COLO668 (cell line): ENCODE measurements at regions not wholly inside any gene's neighbourhood (a gene's known extent, or its start where the extent isn't known, plus 50 kb on each side); places are given as distances from the start of the nearest gene placed in this dataset.
"Not testable (repeated sequence)": the region's sequence is repeated elsewhere in the genome, so short reads cannot be mapped to it uniquely, and the experiment has no call there.

Experiments
- DNase-seq: peaks from one replicate; lab custom pipeline; 2025; ENCODE audit not compliant: unreplicated experiment; lab: John Stamatoyannopoulos, UW

- DNase-seq = no peak
Measured at GRCh38 chr1:184858288-184858687, 103.6 kb upstream of the EDEM3 start.

DNA sequence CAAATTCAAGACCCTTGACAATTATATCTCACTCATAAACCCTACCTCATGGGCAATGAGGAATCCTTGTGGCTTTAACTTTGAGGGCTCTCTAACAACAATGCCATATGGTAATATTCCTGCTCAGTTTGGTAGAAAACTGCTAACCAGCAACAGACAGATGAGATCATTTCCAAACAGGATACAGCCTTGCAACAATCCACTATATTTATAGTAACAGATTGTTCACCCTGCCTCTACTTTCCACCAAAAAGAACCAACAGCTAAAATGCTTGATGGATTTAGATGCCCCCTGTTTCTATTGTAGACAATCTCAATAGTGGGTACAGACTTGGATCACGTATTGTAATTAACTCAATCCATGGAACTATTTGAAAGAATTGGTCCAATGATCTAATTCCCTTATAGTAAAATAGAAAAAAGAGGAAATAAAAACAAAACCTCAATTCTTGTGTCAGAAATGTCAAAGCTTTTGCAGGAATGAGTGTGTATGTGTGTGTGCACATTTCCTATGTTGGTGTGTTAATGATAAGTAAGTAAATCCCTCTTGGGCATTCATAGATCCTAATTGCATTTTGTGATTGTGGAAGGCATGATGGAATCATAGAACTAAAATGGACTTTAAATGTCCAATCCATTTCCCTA, 100.0 kb upstream of the EDEM3 start:
- DNase-seq = no peak

DNA sequence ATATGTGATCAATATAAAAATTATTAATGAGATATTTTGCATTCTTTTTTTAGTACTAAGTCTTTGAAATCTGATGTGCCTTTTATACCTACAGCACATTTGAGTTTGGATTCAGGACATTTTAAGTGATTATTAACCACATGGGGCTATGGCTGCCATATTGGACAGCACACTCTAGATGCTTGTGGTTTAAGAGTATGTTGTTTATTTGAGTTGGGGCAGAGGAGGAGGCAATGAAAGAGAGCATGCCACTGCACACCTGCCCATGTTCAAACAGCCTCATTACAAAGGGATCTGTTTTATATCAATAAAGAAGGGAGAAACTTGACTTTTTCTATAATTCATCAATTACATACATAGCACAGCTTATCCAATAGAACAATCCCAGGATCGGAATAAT, 99.4 kb upstream of the EDEM3 start:
- DNase-seq = peak; percentile 65

DNA sequence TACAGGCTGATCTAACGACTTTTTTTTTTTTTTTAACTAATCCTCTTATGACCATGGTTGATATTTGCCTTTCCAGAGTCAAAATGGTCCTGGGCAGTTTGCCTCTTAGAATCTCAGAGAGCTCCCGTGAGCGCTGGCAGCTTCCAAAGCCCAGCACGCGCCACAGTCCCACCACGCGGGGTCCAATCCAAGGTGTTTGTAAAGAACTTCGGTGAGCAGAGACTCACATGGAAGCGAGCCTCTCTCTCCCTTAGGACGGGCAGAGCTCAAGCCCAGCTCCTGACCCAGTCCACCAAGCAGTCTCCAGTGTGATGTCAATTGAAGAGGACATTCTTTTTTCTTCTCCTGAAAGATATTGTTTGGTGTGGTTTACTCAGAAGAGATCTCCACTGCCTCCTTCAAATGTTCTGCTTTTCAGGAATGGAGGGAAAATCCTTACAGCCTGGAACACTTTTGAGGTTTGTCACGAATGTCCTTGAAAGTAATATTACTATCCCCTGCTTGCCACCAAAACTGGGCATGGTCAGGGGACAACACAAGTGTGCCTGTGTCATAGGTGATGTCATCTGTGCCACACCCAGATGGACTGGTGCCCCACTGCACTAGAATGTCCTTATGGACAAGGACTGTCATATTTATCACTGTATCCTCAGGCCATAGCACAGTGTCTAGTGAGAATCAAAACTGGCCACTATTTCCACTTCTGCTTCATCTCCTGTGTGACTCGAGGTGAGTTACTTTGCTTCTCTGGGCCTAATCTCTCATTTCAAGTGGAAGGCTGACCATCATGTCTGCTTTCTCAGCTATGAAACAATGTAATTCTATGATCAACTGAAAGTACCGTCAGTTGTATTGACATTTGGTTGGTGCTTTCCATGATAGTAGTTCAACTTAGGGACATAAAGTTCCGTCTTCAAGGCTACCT, 97.4 kb upstream of the EDEM3 start:
- DNase-seq = no peak

DNA sequence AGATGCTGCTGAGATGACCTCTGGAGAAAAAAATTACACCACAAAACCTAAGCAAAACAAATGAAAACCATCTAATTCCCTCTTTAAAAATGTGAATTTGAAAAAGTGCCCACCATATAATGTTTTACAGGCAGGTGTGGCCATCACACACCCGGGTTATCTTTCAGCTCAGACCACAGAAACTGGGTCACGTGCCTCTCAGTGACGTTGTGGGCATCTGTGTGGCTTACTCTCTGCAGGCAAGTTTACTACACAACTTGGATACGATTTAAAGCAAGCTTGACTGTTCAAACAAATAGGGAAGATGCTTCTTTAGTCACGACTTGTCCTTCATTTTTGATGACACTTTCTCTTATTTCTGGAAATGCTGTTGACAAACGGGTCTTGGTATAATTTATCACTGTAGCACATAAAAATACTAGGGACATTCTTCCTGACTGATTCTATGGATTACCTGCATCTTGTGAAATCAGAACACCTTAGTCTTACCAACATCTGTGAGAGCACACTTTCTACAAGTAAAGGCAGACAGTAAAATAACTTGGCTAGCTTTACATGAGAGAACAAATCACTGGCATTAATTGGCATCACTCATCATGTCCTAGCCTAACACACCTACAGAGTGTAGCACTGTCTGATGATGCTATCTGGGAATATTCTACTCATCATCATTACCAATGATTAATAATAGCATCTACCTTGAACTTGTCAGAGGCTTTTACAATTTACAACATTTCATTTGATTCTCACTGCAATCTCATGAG, 89.3 kb upstream of the EDEM3 start:
- DNase-seq = no peak

- no peak for DNase-seq
Measured at GRCh38 chr1:184840596-184840995, 85.9 kb upstream of the EDEM3 start.

GRCh38 chr1:184838504-184838951, 83.9 kb upstream of the EDEM3 start:
- DNase-seq = no peak

GRCh38 chr1:184836934-184837895, 82.6 kb upstream of the EDEM3 start:
- no peak for DNase-seq

DNA sequence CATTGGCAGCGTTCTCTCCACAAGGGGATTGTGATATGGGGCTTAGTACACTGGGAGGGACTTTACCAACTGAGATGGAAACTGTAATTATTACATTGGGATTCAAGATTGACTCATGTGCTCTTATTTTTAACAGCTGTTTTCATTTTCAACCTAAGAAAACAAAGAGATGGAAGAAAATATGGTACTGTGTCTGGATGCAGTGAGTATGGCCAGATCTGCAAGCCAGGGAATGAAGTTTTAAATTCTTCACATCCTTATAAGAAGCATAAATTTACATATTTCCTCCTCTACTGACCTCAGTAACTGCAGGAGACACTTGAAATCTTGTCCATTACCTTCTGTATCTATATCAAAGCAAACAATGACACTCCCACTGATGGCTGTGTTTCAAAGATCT, 81.5 kb upstream of the EDEM3 start:
- DNase-seq = no peak

- not testable (repeated sequence) for DNase-seq
Measured at GRCh38 chr1:184833994-184834393, 79.3 kb upstream of the EDEM3 start.

DNA sequence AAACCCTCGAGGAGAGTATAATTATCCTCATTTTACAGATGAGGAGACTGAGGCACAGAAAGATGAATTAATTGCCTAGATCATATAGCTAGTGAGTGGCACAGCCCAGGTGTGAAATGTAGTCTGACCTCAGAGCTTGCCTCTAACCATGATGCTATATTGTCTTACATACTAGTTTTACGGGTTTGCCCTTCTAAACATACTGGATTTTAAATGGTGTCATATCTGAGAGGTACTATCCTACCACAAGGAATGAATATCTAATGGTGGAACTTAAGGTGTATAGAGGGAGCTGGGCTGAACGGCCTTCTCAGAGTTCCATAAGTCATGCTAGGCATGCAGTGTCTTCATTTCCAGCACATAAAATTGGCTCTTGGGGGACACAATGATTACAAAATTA, 77.9 kb upstream of the EDEM3 start:
- DNase-seq = no peak

DNA sequence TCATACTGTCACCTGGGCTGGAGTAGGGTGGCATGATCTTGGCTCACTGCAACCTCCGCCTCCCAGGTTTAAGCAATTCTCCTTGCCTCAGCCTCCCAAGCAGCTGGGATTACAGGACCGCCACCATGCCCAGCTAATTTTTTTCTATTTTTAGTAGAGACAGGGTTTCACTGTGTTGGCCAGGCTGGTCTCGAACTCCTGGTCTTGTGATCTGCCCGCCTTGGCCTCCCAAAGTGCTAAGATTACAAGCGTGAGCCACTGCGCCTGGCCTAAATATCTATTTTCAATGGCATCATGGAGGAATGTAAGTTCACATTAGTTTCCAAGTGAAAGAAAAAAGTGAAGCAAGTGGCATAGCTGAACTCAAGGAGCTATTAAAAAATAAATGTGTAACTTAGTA, 74.8 kb upstream of the EDEM3 start:
- not testable (repeated sequence) for DNase-seq

GRCh38 chr1:184828369-184828717, 73.7 kb upstream of the EDEM3 start:
- no peak for DNase-seq

DNA sequence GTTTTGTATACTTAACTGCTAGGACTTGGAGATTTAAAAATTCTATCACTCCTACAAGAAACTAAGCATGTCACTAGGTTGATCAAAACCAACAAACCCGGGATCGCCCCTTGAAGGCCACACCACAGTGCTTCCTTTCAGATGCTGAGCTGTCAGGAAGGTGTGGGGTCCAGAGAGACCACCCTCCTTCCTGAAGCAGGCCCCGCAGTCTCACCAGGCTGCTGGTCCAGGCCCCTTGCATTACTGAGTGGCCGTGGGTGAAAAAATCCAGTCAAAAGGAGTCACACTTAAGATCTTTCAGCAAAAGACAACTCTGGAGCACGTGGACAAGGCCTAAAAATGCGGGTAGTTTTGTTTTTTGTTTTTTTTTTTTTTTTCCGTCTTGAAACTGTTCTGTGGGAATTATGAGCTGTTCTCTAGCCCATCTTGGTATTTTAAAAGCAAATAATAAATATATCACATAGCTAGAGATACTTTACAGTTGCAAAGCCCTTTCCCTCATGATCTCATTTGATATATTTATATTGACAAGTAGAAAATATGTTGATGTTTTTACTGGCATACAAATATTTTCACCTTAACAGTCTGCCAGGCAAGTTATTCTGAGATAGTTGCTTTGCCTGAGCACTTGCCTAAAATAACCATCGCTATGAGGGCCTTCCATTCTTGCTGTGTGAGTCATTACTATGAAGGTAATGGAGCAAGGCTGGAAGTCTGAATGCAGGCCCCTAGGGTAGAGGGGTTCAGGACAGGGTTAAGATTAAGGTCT, 73.1 kb upstream of the EDEM3 start:
- no peak for DNase-seq

DNA sequence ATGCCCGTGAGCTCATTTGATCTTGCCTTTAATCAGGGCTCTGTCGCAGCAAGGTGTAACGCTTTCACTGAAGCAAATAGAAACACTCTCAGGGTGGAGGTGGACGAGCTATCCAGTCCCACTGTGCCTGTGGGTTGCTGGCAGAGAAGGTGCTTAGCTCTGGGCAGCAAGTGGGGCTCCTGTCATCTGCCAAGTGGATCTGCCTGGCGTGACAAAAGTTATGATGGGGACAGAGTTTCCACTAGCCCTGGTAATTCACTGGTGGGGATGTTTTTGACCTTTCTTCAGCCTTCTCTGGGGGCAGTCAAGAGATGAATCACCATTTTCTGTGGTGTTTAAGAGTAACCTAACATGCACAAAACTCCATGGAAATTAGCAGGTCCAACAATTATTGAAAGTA, 71.3 kb upstream of the EDEM3 start:
- DNase-seq = no peak

DNA sequence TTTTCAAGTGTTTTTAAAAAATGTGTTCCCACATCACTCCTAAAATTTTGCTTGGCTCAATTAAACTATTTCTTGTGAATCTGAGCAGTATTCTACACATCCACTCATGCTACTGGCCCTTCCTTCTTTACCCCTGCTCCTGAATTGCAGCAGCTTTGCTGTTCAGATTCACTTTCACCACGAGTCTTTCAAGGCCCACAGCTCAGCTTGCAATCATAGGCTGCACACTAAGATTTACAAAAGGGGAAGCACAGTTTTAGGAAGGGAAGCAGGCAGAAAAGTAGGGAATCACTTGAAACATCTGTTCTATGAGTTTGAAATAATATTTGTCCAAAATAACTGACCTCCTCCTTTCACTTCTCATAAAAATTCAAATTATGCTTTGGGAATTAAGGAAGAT, 70.9 kb upstream of the EDEM3 start:
- DNase-seq = no peak

DNA sequence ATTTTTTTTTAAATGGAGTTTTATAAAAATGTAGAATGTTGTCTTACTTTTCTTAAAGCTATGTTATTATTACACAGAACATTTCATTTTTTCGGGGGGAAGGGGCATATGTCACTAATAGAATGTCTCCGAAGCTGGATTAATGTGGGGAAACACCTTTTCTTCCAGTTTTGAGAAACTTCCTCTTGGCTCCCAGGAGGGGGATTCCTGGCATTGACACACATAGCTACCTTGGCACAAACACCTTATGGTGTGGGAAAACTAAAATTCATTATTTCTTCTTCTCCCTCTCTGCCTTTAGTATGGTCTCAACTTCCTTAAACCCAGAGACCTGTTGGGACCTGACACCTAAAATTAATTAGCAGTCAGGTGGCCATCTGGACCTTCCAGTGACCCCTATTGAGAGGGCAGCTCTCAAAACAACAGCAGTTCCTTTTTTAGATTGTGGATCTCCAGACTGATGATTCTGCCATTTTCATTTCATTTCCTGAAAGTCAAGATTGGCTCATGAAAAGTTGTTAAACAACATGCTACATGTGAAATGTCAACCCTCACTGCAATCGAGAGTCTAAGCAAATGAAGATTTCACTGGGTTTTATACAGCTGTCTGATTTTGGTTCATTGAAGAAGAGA, 70.1 kb upstream of the EDEM3 start:
- no peak for DNase-seq

DNA sequence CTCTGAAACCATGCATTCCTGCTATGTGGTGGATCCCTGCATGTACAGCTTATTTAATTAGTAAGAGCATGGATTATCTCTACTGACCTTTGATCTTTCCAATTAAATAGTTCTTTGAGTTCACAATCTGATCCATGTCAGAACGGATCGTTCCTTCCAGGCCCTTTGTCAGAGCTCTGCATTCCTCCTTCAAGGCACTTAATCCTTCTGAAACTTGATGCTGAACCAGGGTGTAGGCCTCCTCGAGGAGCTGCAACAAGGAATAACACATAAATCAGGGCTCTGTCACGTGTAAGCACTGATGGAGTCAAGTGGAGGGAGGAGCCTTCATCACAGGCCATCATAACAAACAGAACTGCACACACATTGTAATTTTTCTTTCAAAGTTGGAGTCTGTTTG, 68.4 kb upstream of the EDEM3 start:
- no peak for DNase-seq

GRCh38 chr1:184822267-184822666, 67.6 kb upstream of the EDEM3 start:
- DNase-seq = peak; percentile 63
